ENCODE measurements at regions not wholly inside any gene's neighbourhood (a gene's known extent, or its start where the extent isn't known, plus 50 kb on each side); places are given as distances from the start of the nearest gene placed in this dataset.

DNA sequence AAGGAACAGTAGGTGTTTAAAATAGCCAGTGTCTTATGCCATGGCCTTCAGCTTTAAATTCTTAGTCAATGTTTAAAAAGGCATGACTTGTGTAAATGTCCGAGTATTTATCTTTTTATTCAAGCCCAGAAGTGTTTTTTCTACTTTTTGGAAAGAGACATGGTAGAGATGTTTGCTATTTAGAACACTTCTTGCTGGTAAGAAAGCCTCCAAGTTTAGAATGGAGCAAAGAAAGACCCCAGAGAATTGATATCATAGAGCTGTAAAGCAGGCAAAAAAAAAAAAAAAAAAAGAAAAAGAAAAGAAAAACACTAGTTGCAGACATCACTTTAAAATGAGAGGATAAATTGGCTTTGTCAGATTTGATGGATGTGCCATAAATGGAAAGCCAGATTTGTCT, 375.1 kb downstream of the TMEM167A start:
- no peak for DNase-seq (ENCODE audit: low read depth in 2 of 2)

DNA sequence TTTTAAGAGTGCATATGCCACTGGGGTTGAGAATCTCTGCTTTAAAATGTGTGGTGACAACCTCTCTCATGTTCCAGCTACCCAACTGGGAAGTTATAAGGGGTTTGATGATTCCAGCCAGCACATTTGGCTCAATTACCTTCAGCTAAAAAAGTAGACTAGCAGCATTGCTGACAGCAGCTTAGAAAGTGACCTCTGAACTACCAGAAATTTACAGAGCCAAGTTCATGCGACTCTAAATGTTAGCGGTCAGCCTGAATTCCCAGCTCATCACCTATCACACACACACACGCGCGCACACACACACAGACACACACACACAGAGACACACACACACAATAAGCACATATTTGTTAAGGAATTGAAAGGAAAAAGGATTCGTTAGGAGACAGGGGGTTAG, 377.5 kb downstream of the TMEM167A start:
- DNase-seq (ENCODE audit: low read depth in 2 of 2): no peak

DNA sequence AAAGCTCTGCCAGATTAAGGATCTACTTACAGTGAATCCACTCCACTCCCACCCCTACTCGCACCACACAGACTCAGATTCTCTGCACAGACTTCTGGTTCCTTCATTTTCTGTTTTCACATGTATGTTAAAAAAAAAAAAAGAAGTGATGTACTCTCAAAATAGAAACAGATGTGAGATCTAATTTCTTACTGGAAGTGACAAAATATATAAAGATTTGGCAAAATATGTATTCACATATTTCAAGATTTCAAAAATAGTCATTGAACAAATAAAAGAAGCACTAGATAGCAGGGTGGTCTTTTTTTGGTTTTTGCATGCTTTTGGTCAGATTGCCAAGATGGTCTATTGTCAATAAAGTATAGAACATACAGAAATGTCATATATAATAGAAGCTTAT, 379.2 kb downstream of the TMEM167A start:
- DNase-seq (ENCODE audit: low read depth in 2 of 2): no peak

DNA sequence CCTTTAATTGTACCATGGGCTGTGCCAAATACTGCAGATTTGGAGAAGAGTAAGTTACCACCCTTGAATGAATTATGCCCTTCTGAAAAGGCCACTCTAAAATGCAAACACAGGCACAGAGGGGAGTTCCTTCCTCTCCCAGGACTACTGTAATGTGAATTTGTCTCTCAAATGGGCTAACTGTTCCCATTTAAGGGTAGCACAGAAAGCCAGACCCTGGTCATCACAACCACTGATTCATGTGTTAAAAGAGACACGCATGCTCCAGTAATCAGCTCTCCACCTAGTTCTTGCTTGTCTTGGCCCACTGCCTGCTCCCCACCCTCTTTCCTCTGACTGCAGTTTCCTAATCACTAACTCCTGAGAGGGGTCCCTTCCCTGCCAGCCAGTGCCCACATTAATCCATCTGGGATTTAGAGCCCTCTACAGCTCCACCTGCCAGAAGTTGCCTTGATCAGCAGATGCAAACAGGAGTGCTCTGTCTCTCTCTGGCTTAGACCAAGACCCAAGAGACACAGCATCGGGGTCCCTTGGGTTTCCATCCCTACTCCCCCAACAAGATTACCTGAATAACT, 382.4 kb downstream of the TMEM167A start:
- DNase-seq (ENCODE audit: low read depth in 2 of 2): no peak

DNA sequence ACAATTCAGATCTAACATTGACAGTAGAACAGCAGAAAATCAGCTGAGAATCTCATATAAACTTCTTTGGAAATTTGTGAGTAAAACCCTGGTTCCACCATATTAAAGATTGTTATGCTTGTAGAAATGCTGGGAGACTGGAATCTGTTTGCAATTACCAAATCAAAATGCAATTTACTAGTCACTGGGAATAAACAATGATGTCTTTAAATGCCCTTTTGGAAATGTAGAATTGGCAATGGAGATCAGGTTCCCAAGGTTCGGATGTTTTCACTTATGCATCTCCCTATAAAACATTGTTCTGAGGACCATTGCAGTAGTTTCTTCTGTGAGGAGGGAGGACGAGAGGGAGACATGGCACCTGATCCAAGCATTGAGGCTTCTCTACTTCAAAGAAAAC, 384.4 kb downstream of the TMEM167A start:
- DNase-seq (ENCODE audit: low read depth in 2 of 2): no peak

DNA sequence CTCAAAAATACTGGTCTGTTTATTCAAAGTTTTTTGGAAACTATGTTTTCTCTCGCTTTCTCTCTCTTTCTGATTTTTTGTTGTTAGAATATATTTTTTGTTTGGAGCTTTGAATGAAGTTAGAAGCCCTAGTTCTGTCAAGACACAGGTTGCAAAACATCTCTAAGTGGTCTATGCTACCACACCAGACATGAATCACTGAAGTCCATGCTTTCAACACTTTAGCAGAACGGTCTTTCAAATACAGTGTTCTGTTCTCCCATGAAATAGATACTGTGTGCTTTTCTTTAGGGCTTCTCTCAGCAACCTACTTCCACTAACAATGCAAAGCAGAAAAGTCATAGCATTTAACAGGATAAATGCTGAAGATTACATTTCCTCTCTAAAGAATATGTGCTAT, 392.5 kb downstream of the TMEM167A start:
- DNase-seq (ENCODE audit: low read depth in 2 of 2): no peak

DNA sequence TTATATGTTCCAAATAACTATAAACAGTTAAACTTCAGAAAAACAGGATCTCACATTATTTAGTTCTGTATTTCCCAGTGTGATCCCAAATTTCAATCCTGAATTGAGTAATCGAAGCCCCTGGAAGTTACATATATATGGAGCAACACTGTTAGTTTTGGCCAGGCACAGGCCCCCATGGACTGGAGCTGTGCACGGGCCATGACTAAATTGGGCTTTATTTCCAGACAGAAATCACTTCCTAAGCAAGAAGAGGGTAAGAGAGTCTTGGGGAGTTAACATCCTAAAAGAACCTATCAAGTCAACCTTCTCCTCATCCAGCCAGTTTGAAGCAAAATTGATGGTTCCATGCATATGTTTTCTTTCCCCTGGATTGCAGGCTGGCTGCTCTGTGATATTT, 393.0 kb downstream of the TMEM167A start:
- no peak for DNase-seq (ENCODE audit: low read depth in 2 of 2)

DNA sequence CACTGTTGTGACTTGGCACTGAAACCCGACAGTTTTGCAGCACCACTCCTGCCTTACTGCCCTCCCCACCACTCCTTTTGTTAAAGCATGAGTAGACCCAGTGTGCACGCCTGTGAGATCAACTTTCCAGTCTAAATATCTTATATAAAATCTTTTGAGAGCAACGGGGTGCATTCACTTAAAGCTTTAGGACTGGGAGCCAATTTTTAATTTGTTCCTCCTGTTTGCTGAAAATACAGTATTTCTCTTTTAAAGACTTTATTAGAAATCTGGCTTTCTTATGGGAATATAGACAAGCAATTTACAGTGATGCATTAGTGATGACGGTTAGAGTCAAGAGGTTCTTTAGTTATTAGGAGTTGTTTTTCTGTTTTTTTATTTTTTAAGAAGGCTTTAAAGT, 397.5 kb downstream of the TMEM167A start:
- DNase-seq (ENCODE audit: low read depth in 2 of 2): no peak

DNA sequence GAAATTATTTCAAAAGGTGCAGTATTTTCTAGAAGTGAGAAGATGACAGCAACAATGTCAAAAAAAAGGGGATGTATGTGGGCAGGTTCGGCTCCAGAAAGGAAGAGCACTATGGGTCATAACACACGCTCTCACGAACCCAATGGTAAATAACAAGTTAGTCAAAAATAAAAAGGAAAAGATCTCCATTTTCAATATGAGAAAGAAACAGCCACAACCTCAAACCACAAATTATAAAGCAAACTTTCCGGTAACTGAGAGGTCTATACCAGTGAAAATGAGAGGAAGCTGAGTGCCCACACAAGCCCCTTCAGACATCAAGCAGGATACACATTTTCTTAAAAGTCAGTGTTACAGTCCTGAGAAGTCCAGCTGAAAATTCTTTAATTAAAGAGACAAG, 398.5 kb upstream of the RPS23 start:
- DNase-seq (ENCODE audit: low read depth in 2 of 2): no peak

DNA sequence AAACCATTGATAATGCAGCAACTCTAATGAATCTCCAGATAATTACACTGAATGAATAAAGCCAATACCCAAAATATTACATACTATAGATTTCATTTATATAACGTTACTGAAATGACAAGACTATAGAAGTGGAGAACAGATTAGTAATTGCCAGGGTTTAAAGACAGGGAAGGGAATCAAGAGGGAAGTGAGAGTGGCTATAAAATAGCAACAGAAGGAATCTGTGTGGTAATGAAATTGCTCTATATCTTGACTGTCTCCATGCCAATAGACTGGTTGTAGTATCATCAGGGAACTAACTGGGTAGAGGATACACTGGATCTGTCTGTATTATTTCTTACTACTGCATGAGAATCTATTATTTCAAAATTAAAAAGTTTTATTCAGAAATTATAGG, 396.5 kb upstream of the RPS23 start:
- DNase-seq (ENCODE audit: low read depth in 2 of 2): no peak

DNA sequence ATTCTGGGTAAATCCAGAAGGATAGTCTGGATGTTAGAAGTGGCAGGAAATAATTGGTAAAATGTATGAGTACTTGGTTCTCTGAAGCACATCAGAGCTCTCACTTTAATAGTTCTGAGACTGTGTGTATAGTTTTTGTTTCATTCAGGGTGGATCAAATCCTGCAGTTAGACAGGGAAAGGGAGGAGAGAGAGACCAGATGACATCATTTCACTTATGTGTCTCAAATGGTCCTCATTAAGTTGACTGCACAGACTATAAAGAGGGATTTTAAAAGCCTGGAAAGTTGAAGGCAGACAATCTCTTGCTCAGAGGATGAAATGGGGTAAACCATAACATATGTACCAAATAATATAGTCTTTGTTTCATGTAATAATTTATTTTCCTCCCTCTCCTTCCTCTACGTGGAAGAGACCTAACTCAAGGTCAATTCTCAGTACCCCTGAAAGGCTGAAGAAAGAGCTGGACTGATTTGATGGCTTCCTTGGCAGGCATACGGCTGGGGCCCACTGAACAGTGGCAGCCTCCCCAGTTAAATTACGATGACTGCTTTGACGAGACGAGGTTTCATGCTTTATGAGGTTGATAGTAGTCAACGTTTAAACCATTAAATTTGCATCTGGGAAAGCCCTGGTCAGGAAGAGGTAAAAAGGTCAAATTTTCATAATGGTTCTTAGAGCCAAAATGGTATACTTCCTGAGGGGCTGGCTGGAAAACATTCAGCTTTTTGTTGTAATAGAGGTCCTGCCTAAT, 395.1 kb upstream of the RPS23 start:
- no peak for DNase-seq (ENCODE audit: low read depth in 2 of 2)

DNA sequence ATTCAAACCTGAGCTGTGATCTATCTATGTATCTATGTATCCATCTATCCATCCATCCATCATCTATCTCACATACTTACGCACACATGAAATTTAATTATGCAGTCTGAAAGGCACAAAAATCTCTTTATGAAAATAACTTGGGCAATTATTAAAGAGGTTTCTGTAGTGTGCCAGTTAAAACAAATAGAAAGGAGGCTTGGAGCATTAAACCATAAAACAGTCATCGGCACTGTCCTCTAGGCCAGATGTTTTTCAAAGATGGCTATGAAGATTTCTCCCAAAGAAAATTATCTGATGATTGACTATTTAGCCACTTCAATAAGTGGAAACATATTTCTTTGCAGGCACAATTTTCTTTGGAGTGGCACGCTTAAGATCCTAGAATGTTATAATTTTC, 392.5 kb upstream of the RPS23 start:
- DNase-seq (ENCODE audit: low read depth in 2 of 2): no peak

DNA sequence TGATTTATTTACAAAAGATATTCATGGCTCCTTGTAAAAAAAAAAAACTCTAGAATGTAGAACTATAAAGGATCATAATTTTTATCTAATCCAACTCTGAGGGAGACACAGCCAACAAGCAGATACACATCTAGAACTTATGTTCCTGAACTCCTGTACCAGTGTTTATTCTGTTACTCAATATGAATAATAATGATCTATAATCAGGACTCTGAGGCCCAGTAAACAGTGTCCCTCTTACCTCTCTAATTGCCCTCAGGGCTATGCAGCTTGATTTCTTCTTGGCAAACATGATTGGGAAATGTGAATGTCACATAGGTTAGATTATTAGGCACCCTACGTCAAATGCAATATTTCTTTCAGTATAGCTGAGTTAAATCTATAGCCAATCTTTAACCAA, 391.6 kb upstream of the RPS23 start:
- DNase-seq (ENCODE audit: low read depth in 2 of 2): no peak

DNA sequence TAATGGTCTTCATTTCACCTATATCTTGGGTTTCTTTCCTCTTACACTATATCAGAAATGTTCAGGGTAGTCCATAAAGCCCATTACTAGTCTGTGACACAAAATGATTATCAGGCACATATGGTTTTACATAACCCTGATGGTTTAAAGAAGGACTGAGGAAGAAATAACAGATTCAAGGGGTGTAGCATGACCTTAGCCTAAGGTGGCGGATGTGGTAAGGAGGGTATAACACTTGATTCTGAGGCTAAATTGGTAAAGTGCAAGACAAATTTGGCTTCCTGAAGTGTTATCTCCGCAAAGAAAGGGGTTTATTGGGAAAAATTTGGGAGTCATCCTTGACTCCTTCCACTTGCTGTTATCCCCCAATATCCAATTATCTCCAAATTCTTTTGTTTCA, 388.2 kb upstream of the RPS23 start:
- no peak for DNase-seq (ENCODE audit: low read depth in 2 of 2)

DNA sequence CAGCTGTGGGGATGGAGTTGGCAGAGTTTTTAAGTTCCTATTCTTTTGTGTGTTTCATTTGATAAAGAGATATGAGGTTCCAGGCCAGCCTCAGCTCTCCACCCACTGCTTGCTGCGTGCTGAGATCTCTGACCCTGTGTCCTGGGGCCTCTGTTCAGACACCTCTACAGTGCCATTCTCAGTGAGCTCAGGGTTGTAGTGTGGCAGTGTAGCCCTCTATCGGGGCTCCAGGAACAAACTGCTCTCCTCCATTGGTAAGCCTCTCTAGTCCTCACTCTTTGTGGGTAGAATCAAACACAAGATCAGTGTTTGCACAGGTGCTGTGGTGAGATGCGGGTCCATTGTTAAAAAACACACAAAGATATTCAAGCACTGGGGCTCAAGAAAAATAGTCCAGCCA, 386.6 kb upstream of the RPS23 start:
- DNase-seq (ENCODE audit: low read depth in 2 of 2): no peak

DNA sequence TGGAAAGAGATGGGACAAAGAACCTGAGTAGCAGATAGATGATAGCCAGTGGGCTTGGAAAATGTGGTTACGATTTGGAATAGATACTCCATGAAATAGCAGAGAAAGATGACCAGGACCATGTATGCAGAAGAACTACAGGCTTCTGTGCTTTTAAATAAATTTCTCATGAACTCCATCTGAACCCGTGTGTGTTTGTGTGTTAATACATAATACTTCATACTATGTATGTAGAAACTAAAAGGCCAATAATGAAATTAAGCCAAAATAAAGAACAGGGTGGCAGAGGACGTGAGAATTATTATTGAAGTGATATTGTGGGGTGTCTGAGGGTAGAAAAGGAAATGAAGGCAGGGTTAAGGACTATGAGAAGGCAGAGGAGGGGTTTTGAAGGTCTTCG, 385.1 kb upstream of the RPS23 start:
- no peak for DNase-seq (ENCODE audit: low read depth in 2 of 2)

DNA sequence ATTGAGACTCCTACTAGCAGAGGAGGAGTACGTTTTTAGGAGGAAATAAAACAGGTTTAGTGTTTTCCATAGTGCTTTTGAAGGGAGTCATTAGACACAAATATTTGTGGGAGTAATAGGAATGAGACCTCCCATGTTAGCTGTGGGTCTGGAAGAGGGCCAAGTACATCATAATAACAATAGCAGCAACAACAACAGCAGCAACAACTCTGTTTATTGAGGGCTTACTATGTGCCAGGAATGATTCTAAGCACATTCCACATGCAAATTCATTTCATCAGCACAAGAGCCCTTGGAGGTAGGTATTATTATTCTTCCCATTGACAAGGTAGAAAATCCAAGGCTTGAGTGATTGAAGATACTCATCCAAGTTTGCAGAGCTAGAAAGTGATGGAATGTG, 384.2 kb upstream of the RPS23 start:
- DNase-seq (ENCODE audit: low read depth in 2 of 2): no peak

DNA sequence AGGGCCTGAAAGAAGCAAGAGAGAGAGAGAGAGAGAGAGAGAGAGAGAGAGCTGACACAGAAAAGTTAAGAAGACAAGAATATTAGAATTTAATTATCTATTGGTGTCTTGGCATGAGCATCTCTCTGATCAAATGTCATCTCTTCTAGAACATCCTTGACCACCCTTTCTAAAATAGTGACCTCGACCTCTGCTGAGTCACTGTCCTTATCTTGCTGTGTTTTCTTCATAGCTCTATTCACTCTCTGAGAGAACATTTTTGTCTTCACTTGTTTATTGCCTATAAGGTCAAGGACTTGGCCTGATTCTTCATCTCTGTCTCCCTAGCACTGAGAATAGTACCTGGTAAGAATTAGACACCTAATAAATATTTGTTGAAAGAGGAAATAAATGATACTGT, 383.8 kb upstream of the RPS23 start:
- DNase-seq (ENCODE audit: low read depth in 2 of 2): no peak

DNA sequence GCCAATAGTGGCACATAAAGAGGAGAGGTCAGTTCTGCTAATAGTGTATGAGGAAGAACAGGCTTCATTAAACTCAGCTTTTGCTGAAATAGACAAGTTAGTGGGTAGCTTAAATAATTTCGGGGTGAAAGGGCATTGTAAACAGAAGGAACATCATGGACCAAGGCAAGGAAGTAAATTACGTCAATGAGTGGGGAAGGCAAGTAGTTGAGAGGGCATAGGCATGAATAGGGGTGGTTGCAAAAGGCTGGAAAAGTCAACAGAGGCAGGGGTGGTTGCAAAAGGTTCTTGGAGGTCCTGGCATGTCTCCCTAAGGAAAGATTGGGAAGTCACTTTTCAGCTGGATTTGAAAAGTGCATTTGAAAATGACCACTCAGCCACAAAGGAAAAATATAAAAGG, 383.3 kb upstream of the RPS23 start:
- no peak for DNase-seq (ENCODE audit: low read depth in 2 of 2)

DNA sequence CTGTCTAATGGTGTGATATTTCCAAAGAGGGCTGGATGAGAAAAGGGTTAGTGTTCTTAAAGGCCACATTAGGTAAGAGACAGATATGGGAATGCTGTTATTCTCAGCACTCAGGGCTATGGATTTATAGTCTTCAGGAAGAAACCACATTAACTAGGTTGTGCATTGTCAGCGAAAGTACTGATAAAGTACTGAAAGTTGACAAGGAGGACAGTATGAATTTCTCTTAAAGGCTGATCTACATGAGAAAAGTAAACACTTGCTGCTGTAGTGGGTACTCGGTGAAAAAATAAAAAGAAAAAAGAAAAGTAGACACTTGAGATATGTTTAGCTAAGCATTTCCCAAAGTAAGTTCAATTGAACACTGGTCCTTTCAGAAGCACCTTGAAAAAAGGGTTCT, 381.0 kb upstream of the RPS23 start:
- DNase-seq (ENCODE audit: low read depth in 2 of 2): no peak

DNA sequence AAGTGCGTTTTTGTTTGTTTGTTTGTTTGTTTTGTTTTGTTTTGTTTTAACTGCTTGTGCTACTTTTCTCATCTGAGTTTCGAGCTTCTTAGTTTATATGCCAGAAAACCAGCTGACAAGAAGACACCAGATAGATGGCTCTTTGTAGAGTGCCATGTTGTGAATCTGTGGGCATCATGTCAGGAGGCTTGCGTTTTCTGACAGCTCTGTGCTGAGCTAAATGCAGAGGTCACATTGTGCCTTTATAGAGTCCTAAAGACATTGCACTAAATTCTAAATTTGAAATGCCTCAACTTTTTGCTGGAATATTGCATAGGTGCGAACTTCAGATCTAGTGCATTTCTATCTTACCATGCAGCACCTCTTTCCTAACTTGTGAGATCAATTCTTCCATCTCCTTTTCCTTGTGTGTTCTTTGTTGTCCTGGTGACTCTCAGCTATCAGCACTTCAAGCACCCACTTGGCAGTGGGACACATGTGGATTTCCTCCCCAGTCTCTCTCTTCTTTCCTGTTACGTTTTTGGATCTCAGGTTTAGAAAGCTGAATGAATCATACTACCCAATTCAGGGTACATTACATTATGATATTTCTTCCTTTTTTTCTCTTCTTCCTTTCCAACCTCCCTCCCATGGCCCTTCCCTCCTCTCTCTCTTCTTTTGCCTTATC, 379.0 kb upstream of the RPS23 start:
- DNase-seq (ENCODE audit: low read depth in 2 of 2): no peak

DNA sequence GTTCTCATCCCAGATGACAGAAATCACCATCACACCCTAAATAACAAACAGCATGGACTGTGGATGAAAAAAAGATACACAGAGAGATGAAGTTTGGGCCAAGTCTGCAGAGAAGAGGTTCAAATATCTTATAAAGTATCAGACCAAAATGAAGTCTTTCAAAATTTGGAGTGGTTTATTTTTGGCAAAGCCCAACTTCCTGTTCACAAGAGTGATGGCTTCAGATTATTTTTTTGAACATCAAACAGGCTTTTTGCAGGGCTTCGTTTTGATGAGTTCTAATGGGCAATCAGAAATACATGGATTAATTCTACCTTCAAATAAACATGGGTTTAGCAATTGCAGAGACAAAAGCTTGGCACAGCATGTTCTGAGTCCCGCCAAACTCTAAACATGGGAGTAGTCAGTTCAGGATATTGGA, 378.2 kb upstream of the RPS23 start:
- DNase-seq (ENCODE audit: low read depth in 2 of 2): no peak

DNA sequence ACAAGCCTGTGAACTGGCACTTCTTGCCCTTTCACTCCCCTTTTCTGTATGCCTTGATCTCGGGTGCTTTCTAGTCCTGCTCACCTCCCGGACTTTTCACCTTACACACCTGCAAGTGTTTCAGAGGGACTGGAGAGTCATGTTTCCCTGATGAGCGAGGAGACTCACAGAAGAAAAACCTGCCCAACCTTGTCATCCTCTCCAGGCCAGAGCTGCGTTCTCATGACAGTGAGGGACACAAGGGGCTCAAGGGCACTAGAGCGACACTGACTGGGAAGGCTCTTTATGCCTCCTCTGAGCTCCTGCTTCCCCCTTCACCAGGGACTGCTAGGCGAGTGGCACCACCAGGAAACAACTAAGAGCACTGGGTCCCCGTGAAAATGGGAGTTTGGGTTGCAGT, 376.9 kb upstream of the RPS23 start:
- DNase-seq (ENCODE audit: low read depth in 2 of 2): no peak

DNA sequence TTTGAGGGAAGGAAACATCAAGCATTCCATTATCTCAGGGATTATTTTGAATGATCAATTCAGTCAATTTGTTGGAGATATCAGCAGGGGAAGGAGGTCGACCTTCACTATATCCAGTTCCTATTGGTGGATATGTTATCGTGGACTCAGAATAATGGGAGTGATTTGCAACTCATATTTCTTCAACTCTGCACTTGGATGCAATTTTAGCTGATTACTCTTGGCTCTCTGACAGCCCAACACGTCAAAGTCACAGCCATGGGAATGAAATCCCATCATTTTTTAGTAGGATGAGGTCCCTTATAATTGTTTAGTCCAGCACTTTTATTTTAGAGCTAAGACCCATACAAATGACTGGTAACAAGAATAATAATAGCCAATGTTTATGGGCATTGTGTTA, 371.8 kb upstream of the RPS23 start:
- DNase-seq (ENCODE audit: low read depth in 2 of 2): no peak
